Endothelial cell of umbilical vein (primary cell): ENCODE measurements at regions not wholly inside any gene's neighbourhood (a gene's known extent, or its start where the extent isn't known, plus 50 kb on each side); places are given as distances from the start of the nearest gene placed in this dataset.

Source experiments
- BruUV-seq: library from RNA; stranded (reverse); fragments of 400-500 nt; replicated peaks from 2 replicates; lab custom pipeline; 2021; lab: Mats Ljungman, UMichigan
- CTCF ChIA-PET: fragments of 300-600, 350-600 bp; sonication (Branson Sonifier 250); formaldehyde crosslinking; loops from one replicate; lab custom pipeline; 2021; ENCODE audit warnings: antibody characterized with exemption, inconsistent platforms; lab: Charles Lee
- POLR2A ChIA-PET: fragments of 300-600, 350-600 bp; sonication (Branson Sonifier 250); formaldehyde crosslinking; loops from one replicate; lab custom pipeline; 2021; ENCODE audit warnings: antibody characterized with exemption, inconsistent platforms; lab: Charles Lee
- DNase-seq: peaks from one replicate; pipeline ENCODE4 v3.0.0-alpha.2; 2011; ENCODE audit warnings: low read depth, low spot score
- FAIRE-seq: peaks from 2 replicates; lab custom pipeline; 2011; peaks lifted over from hg19 to GRCh38; lab: Jason Lieb, UNC
- H2AFZ ChIP-seq: 2 replicates; pipeline ENCODE4 v1.6.0; 2012; ENCODE audit warnings: low read depth, low read length, control low read depth, inconsistent platforms
- H3K27ac ChIP-seq: 2 replicates; pipeline ENCODE4 v1.5.1; 2011; ENCODE audit warnings: low read depth, mild to moderate bottlenecking, control low read depth, low read length, moderate library complexity; ENCODE audit not compliant: insufficient read depth
- H3K27me3 ChIP-seq, 2 experiments: 2 replicates each; pipeline versions ENCODE4 v1.6.0 to v1.6.1; 2011; ENCODE audit warnings: low read length in 2 of 2, mixed read lengths in 1 of 2; ENCODE audit not compliant: control insufficient read depth in 2 of 2, insufficient read depth in 2 of 2
- H3K36me3 ChIP-seq, 2 experiments: 2 replicates in 1 of 2; 3 replicates in 1 of 2; pipeline ENCODE4 v1.5.1; 2011; ENCODE audit warnings: low read length in 2 of 2, mild to moderate bottlenecking in 1 of 2, moderate library complexity in 1 of 2; ENCODE audit not compliant: control insufficient read depth in 2 of 2, insufficient read depth in 2 of 2; ENCODE audit errors: extremely low read depth in 1 of 2
- H3K4me1 ChIP-seq: 3 replicates; pipeline ENCODE4 v1.5.1; 2011; ENCODE audit warnings: mild to moderate bottlenecking, low read length; ENCODE audit not compliant: control insufficient read depth, insufficient read depth; ENCODE audit errors: extremely low read depth
- H3K4me2 ChIP-seq: 2 replicates; pipeline ENCODE4 v1.6.1; 2011; ENCODE audit warnings: low read length, control low read depth, mixed read lengths; ENCODE audit not compliant: insufficient read depth
- H3K4me3 ChIP-seq, 3 experiments: fragments of 200-600 bp in 1 of 3; sonication (generic), shearing (Covaris generic) in 1 of 3; replicated peaks in 1 of 3; 2 replicates each; pipeline ENCODE4 v1.5.1; 2011 to 2016; ENCODE audit warnings: control low read depth in 3 of 3, low read length in 3 of 3, mild to moderate bottlenecking in 2 of 3, inconsistent platforms in 1 of 3, low read depth in 1 of 3, moderate library complexity in 1 of 3; ENCODE audit not compliant: insufficient read depth in 1 of 3
- H3K79me2 ChIP-seq: 2 replicates; pipeline ENCODE4 v1.6.0; 2012; ENCODE audit warnings: low read length, inconsistent platforms; ENCODE audit not compliant: control insufficient read depth, insufficient read depth
- H3K9ac ChIP-seq: replicated peaks from 2 replicates; pipeline ENCODE3; 2011; ENCODE audit warnings: low read length, control low read depth; ENCODE audit not compliant: insufficient read depth; ENCODE audit errors: extremely low read depth
- H3K9me1 ChIP-seq: replicated peaks from 3 replicates; pipeline ENCODE4 v1.6.0; 2011; ENCODE audit warnings: mild to moderate bottlenecking, low read length; ENCODE audit not compliant: control insufficient read depth, insufficient read depth; ENCODE audit errors: extremely low read depth
- H3K9me3 ChIP-seq: replicated peaks from 2 replicates; pipeline ENCODE4 v1.5.1; 2012; ENCODE audit warnings: low read length, inconsistent platforms; ENCODE audit not compliant: control insufficient read depth, insufficient read depth
- H4K20me1 ChIP-seq: replicated peaks from 2 replicates; pipeline ENCODE3; 2011; ENCODE audit warnings: mild to moderate bottlenecking, low read length; ENCODE audit not compliant: control insufficient read depth, insufficient read depth; ENCODE audit errors: extremely low read depth
- EZH2 ChIP-seq: IDR thresholded peaks from 2 replicates; pipeline ENCODE4 v1.6.1; 2012; ENCODE audit warnings: borderline replicate concordance, low read depth, mild to moderate bottlenecking, moderate library complexity, low read length, inconsistent platforms; ENCODE audit not compliant: severe bottlenecking
- FOS ChIP-seq: IDR thresholded peaks from 2 replicates; pipeline ENCODE4 v1.6.1; 2011; ENCODE audit warnings: mild to moderate bottlenecking, low read length, moderate library complexity, borderline replicate concordance; ENCODE audit not compliant: insufficient read depth
- GATA2 ChIP-seq: IDR thresholded peaks from 2 replicates; pipeline ENCODE4 v1.7.0; 2011; ENCODE audit warnings: low read depth, mild to moderate bottlenecking, moderate library complexity, mixed read lengths, low read length; ENCODE audit not compliant: insufficient read length, insufficient read depth
- JUN ChIP-seq: IDR thresholded peaks from 2 replicates; pipeline ENCODE4 v1.6.1; 2011; ENCODE audit warnings: borderline replicate concordance, low read depth; ENCODE audit not compliant: insufficient read length, insufficient read depth
- MAX ChIP-seq: IDR thresholded peaks from 2 replicates; pipeline ENCODE4 v1.6.1; 2011; ENCODE audit not compliant: insufficient read depth, insufficient read length
- MYC ChIP-seq: IDR thresholded peaks from one replicate; pipeline ENCODE4 v1.6.1; 2011; ENCODE audit warnings: mild to moderate bottlenecking, low read depth, low read length
- POLR2A ChIP-seq: IDR thresholded peaks from 2 replicates; pipeline ENCODE4 v1.6.1; 2012; ENCODE audit warnings: low read depth, mild to moderate bottlenecking, control low read depth, low read length
- POLR2AphosphoS5 ChIP-seq: IDR thresholded peaks from 2 replicates; pipeline ENCODE4 v1.6.1; 2012; ENCODE audit warnings: low read depth, mild to moderate bottlenecking, control low read depth, low read length, moderate library complexity; ENCODE audit not compliant: insufficient read depth
- dilution Hi-C: fragments of 300-500 bp; cut with MboI; formaldehyde crosslinking; loops from one replicate; pipeline ENCODE4 v1.15.0; 2019; ENCODE audit warnings: low sequenced_read_pairs; ENCODE audit not compliant: extremely low pct_ligation_motif_present
- intact Hi-C: fragments of 100-400 bp; cut with micrococcal nuclease; formaldehyde crosslinking; loops from one replicate; pipeline ENCODE4 v1.10.0; 2022
- TF ChIP-seq, protein P1 (sequence below), 2 donors: IDR thresholded peaks; 1 replicate in 1 of 2; 2 replicates in 1 of 2; pipeline ENCODE4 v1.5.1; 2011; ENCODE audit warnings: low read length in 2 of 2, mild to moderate bottlenecking in 2 of 2, moderate library complexity in 2 of 2, control low read depth in 1 of 2, inconsistent platforms in 1 of 2, low read depth in 1 of 2; ENCODE audit not compliant: insufficient read depth in 1 of 2; ENCODE audit errors: extremely low read depth in 1 of 2

- BruUV-seq = no TSS peak
- no peak overlapping the region for H3K9ac ChIP-seq
- no peaks in the 10 kb centered on the region for H3K27me3 ChIP-seq
- ChIA-PET POLR2A (no interaction called here), CTCF (no interaction called here)
- H3K36me3 ChIP-seq = no peaks in the 10 kb centered on the region
- no peaks in the 10 kb centered on the region for H3K9me1 ChIP-seq
- FAIRE-seq (no peak), DNase-seq (no peak)
- no peaks in the 10 kb centered on the region for H3K79me2 ChIP-seq
- H3K9me3 ChIP-seq = no peaks in the 10 kb centered on the region
- no peaks in the 10 kb centered on the region for H3K4me1 ChIP-seq
- TF ChIP-seq GATA2 = no peak
- no peak for TF ChIP-seq MYC
- TF ChIP-seq POLR2AphosphoS5 = no peak
- TF ChIP-seq POLR2A = no peak
- no peak for TF ChIP-seq JUN
- TF ChIP-seq, protein P1, sequence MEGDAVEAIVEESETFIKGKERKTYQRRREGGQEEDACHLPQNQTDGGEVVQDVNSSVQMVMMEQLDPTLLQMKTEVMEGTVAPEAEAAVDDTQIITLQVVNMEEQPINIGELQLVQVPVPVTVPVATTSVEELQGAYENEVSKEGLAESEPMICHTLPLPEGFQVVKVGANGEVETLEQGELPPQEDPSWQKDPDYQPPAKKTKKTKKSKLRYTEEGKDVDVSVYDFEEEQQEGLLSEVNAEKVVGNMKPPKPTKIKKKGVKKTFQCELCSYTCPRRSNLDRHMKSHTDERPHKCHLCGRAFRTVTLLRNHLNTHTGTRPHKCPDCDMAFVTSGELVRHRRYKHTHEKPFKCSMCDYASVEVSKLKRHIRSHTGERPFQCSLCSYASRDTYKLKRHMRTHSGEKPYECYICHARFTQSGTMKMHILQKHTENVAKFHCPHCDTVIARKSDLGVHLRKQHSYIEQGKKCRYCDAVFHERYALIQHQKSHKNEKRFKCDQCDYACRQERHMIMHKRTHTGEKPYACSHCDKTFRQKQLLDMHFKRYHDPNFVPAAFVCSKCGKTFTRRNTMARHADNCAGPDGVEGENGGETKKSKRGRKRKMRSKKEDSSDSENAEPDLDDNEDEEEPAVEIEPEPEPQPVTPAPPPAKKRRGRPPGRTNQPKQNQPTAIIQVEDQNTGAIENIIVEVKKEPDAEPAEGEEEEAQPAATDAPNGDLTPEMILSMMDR (IDR thresholded peaks at IDR 0.05; ENCODE audit: extremely low read depth in 1 of 2, insufficient read depth in 1 of 2, low read depth in 1 of 2, low read length in 2 of 2) = no peak
- no peak for TF ChIP-seq EZH2
- TF ChIP-seq FOS = no peak
- no peak for TF ChIP-seq MAX
- no peak overlapping the region for H3K27ac ChIP-seq
- H3K4me3 ChIP-seq = no peak overlapping the region
- no peak overlapping the region for H3K4me2 ChIP-seq
- intact Hi-C loops = no loop called here
- H4K20me1 ChIP-seq = no peaks in the 10 kb centered on the region
- dilution Hi-C loops = no loop called here
- no peak overlapping the region for H2AFZ ChIP-seq
These were observed 289.4 kb upstream of the GJE1 start for GRCh38 chr6:141843178-141843834.
